HEK293 (cell line): ENCODE measurements at regions not wholly inside any gene's neighbourhood (a gene's known extent, or its start where the extent isn't known, plus 50 kb on each side); places are given as distances from the start of the nearest gene placed in this dataset.
A peak's percentile ranks its signal among the peaks of the same experiment; 100 is the strongest.

ENCODE experiments used
- EGR2 ChIP-seq: fragments of 450-650 bp; formaldehyde crosslinking; IDR thresholded peaks from 2 replicates; pipeline ENCODE4 v1.5.1; 2016; ENCODE audit warnings: low read depth, missing biosample characterization, missing genetic modification characterization
- GFI1B ChIP-seq: fragments of 450-650 bp; formaldehyde crosslinking; IDR thresholded peaks from 2 replicates; pipeline ENCODE4 v1.5.1; 2016; ENCODE audit warnings: missing biosample characterization, missing genetic modification characterization
- HOXA7 ChIP-seq: sonication (generic); formaldehyde crosslinking; IDR thresholded peaks from 2 replicates; pipeline ENCODE4 v1.8.1; 2022; ENCODE audit warnings: missing genetic modification reagents, borderline replicate concordance
- REPIN1 ChIP-seq: fragments of 450-650 bp; formaldehyde crosslinking; IDR thresholded peaks from 2 replicates; pipeline ENCODE4 v1.5.1; 2017; ENCODE audit warnings: missing biosample characterization, missing genetic modification characterization, low read depth
- TSHZ1 ChIP-seq: fragments of 450-650 bp; formaldehyde crosslinking; IDR thresholded peaks from 2 replicates; pipeline ENCODE4 v1.5.1; 2016; ENCODE audit warnings: missing biosample characterization, missing genetic modification characterization, borderline replicate concordance
- ZBTB21 ChIP-seq: fragments of 450-650 bp; formaldehyde crosslinking; IDR thresholded peaks from 2 replicates; pipeline ENCODE4 v1.5.1; 2017; ENCODE audit warnings: missing biosample characterization, missing genetic modification characterization
- ZBTB7A ChIP-seq: fragments of 450-650 bp; formaldehyde crosslinking; IDR thresholded peaks from 2 replicates; pipeline ENCODE4 v1.5.1; 2016; ENCODE audit warnings: low read depth, missing biosample characterization, missing genetic modification characterization
- ZNF138 ChIP-seq: fragments of 450-650 bp; formaldehyde crosslinking; IDR thresholded peaks from 2 replicates; pipeline ENCODE4 v1.5.1; 2016; ENCODE audit warnings: missing biosample characterization, missing genetic modification characterization, borderline replicate concordance
- ZNF155 ChIP-seq: fragments of 450-650 bp; formaldehyde crosslinking; IDR thresholded peaks from 2 replicates; pipeline ENCODE4 v1.5.1; 2016; ENCODE audit warnings: missing biosample characterization, missing genetic modification characterization
- ZNF169 ChIP-seq: fragments of 450-650 bp; formaldehyde crosslinking; IDR thresholded peaks from 2 replicates; pipeline ENCODE4 v1.5.1; 2016; ENCODE audit warnings: missing biosample characterization, missing genetic modification characterization
- ZNF26 ChIP-seq: fragments of 450-650 bp; formaldehyde crosslinking; IDR thresholded peaks from 2 replicates; pipeline ENCODE4 v1.5.1; 2016; ENCODE audit warnings: missing biosample characterization, missing genetic modification characterization
- ZNF394 ChIP-seq: fragments of 450-650 bp; formaldehyde crosslinking; IDR thresholded peaks from 2 replicates; pipeline ENCODE4 v1.5.1; 2016; ENCODE audit warnings: missing biosample characterization, missing genetic modification characterization, mild to moderate bottlenecking, moderate library complexity, borderline replicate concordance
- ZNF423 ChIP-seq: fragments of 450-650 bp; formaldehyde crosslinking; IDR thresholded peaks from 2 replicates; pipeline ENCODE4 v1.5.1; 2016; ENCODE audit warnings: missing biosample characterization, missing genetic modification characterization
- ZNF48 ChIP-seq: fragments of 450-650 bp; formaldehyde crosslinking; IDR thresholded peaks from 2 replicates; pipeline ENCODE4 v1.5.1; 2016; ENCODE audit warnings: missing biosample characterization, missing genetic modification characterization
- ZNF529 ChIP-seq: fragments of 450-650 bp; formaldehyde crosslinking; IDR thresholded peaks from 2 replicates; pipeline ENCODE4 v1.5.1; 2017; ENCODE audit warnings: missing genetic modification characterization, missing biosample characterization; ENCODE audit not compliant: insufficient replicate concordance
- ZNF530 ChIP-seq: fragments of 450-650 bp; formaldehyde crosslinking; IDR thresholded peaks from 2 replicates; pipeline ENCODE4 v1.5.1; 2016; ENCODE audit warnings: low read depth, missing biosample characterization, missing genetic modification characterization
- ZNF548 ChIP-seq: fragments of 450-650 bp; formaldehyde crosslinking; IDR thresholded peaks from 2 replicates; pipeline ENCODE4 v1.5.1; 2016; ENCODE audit warnings: missing biosample characterization, missing genetic modification characterization
- ZNF555 ChIP-seq: fragments of 450-650 bp; formaldehyde crosslinking; conservative IDR thresholded peaks from 2 replicates; pipeline ENCODE4 v1.5.1; 2017; ENCODE audit warnings: missing biosample characterization, mild to moderate bottlenecking, missing genetic modification characterization, inconsistent platforms
- ZNF561 ChIP-seq: fragments of 450-650 bp; IDR thresholded peaks from 2 replicates; pipeline ENCODE4 v1.5.1; 2018; ENCODE audit warnings: missing biosample characterization, missing genetic modification characterization, borderline replicate concordance
- ZNF585B ChIP-seq: fragments of 450-650 bp; formaldehyde crosslinking; IDR thresholded peaks from 2 replicates; pipeline ENCODE4 v1.5.1; 2016; ENCODE audit warnings: missing biosample characterization, missing genetic modification characterization
- ZNF777 ChIP-seq: fragments of 450-650 bp; formaldehyde crosslinking; IDR thresholded peaks from 2 replicates; pipeline ENCODE4 v1.5.1; 2017; ENCODE audit warnings: missing biosample characterization, missing genetic modification characterization, borderline replicate concordance
- ZNF792 ChIP-seq: fragments of 450-650 bp; formaldehyde crosslinking; IDR thresholded peaks from 2 replicates; pipeline ENCODE4 v1.5.1; 2016; ENCODE audit warnings: missing biosample characterization, missing genetic modification characterization
- TF ChIP-seq, protein P1 (sequence below): fragments of 450-650 bp; formaldehyde crosslinking; IDR thresholded peaks from 2 replicates; pipeline ENCODE4 v1.5.1; 2016; ENCODE audit warnings: missing biosample characterization, missing genetic modification characterization
- TF ChIP-seq, protein P2 (sequence below): fragments of 450-650 bp; formaldehyde crosslinking; IDR thresholded peaks from 2 replicates; pipeline ENCODE4 v1.5.1; 2016; ENCODE audit warnings: missing biosample characterization, missing genetic modification characterization
- TF ChIP-seq, protein P3 (sequence below): fragments of 450-650 bp; formaldehyde crosslinking; IDR thresholded peaks from 2 replicates; pipeline ENCODE4 v1.5.1; 2016; ENCODE audit warnings: missing biosample characterization, missing genetic modification characterization
- TF ChIP-seq, protein P4 (sequence below): fragments of 450-650 bp; formaldehyde crosslinking; IDR thresholded peaks from 2 replicates; pipeline ENCODE4 v1.5.1; 2016; ENCODE audit warnings: missing biosample characterization, missing genetic modification characterization

- TF ChIP-seq TSHZ1 = peak; percentile 75; the same call in 1 of the 2 replicates
- TF ChIP-seq ZNF529 (tag by site-specific recombination) = no peak
- no peak for TF ChIP-seq ZNF555 (tag by site-specific recombination)
- TF ChIP-seq ZNF26 = no peak
- no peak for TF ChIP-seq ZNF48 (tag by site-specific recombination)
- no peak for TF ChIP-seq HOXA7
- TF ChIP-seq, protein P1, sequence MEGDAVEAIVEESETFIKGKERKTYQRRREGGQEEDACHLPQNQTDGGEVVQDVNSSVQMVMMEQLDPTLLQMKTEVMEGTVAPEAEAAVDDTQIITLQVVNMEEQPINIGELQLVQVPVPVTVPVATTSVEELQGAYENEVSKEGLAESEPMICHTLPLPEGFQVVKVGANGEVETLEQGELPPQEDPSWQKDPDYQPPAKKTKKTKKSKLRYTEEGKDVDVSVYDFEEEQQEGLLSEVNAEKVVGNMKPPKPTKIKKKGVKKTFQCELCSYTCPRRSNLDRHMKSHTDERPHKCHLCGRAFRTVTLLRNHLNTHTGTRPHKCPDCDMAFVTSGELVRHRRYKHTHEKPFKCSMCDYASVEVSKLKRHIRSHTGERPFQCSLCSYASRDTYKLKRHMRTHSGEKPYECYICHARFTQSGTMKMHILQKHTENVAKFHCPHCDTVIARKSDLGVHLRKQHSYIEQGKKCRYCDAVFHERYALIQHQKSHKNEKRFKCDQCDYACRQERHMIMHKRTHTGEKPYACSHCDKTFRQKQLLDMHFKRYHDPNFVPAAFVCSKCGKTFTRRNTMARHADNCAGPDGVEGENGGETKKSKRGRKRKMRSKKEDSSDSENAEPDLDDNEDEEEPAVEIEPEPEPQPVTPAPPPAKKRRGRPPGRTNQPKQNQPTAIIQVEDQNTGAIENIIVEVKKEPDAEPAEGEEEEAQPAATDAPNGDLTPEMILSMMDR = no peak
- no peak for TF ChIP-seq ZNF530
- no peak for TF ChIP-seq GFI1B (tag by site-specific recombination)
- no peak for TF ChIP-seq ZBTB7A
- no peak for TF ChIP-seq REPIN1 (tag by site-specific recombination)
- no peak for TF ChIP-seq ZNF585B (tag by site-specific recombination)
- TF ChIP-seq EGR2 (tag by site-specific recombination) = peak; percentile 34; the same call in 1 of the 2 replicates
- peak; percentile 37; the same call in 1 of the 2 replicates for TF ChIP-seq ZNF394 (tag by site-specific recombination)
- TF ChIP-seq, protein P2, sequence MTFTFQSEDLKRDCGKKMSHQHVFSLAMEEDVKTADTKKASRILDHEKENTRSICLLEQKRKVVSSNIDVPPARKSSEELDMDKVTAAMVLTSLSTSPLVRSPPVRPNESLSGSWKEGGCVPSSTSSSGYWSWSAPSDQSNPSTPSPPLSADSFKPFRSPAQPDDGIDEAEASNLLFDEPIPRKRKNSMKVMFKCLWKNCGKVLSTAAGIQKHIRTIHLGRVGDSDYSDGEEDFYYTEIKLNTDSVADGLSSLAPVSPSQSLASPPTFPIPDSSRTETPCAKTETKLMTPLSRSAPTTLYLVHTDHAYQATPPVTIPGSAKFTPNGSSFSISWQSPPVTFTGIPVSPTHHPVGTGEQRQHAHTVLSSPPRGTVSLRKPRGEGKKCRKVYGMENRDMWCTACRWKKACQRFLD (tag by site-specific recombination) = no peak
- no peak for TF ChIP-seq ZNF548 (tag by site-specific recombination)
- TF ChIP-seq, protein P3, sequence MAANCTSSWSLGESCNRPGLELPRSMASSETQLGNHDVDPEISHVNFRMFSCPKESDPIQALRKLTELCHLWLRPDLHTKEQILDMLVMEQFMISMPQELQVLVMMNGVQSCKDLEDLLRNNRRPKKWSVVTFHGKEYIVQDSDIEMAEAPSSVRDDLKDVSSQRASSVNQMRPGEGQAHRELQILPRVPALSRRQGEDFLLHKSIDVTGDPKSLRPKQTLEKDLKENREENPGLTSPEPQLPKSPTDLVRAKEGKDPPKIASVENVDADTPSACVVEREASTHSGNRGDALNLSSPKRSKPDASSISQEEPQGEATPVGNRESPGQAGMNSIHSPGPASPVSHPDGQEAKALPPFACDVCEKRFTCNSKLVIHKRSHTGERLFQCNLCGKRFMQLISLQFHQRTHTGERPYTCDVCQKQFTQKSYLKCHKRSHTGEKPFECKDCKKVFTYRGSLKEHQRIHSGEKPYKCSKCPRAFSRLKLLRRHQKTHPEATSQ (tag by site-specific recombination) = no peak
- no peak; the same call in 1 of the 2 replicates for TF ChIP-seq ZNF423 (tag by site-specific recombination)
- TF ChIP-seq ZNF792 (tag by site-specific recombination) = no peak
- no peak for TF ChIP-seq ZNF777 (tag by site-specific recombination)
- TF ChIP-seq, protein P4, sequence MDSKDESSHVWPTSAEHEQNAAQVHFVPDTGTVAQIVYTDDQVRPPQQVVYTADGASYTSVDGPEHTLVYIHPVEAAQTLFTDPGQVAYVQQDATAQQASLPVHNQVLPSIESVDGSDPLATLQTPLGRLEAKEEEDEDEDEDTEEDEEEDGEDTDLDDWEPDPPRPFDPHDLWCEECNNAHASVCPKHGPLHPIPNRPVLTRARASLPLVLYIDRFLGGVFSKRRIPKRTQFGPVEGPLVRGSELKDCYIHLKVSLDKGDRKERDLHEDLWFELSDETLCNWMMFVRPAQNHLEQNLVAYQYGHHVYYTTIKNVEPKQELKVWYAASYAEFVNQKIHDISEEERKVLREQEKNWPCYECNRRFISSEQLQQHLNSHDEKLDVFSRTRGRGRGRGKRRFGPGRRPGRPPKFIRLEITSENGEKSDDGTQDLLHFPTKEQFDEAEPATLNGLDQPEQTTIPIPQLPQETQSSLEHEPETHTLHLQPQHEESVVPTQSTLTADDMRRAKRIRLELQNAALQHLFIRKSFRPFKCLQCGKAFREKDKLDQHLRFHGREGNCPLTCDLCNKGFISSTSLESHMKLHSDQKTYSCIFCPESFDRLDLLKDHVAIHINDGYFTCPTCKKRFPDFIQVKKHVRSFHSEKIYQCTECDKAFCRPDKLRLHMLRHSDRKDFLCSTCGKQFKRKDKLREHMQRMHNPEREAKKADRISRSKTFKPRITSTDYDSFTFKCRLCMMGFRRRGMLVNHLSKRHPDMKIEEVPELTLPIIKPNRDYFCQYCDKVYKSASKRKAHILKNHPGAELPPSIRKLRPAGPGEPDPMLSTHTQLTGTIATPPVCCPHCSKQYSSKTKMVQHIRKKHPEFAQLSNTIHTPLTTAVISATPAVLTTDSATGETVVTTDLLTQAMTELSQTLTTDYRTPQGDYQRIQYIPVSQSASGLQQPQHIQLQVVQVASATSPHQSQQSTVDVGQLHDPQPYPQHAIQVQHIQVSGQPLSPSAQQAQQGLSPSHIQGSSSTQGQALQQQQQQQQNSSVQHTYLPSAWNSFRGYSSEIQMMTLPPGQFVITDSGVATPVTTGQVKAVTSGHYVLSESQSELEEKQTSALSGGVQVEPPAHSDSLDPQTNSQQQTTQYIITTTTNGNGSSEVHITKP = no peak
- no peak for TF ChIP-seq ZNF155 (tag by site-specific recombination)
- no peak for TF ChIP-seq ZNF138 (tag by site-specific recombination)
- 0 out of 2 replicates have a peak, but pooled peaks have one; percentile 1 for TF ChIP-seq ZNF561
- peak; percentile 65 for TF ChIP-seq ZBTB21 (tag by site-specific recombination)
- TF ChIP-seq ZNF169 = no peak
Measured at GRCh38 chr15:95557226-95558046, 773.1 kb upstream of the NR2F2 start (continued).
